ENCODE measurements at regions not wholly inside any gene's neighbourhood (a gene's known extent, or its start where the extent isn't known, plus 50 kb on each side); places are given as distances from the start of the nearest gene placed in this dataset.

GRCh38 chr1:104341944-104342343 lies 592.2 kb downstream of the AMY1C start:
- Histone ChIP-seq H3K4me3 (ENCODE audit: insufficient read depth in 1 of 2, low read depth in 1 of 2, low read length in 2 of 2) (no peak overlapping the region), H2AFZ (ENCODE audit: low read depth, low read length) (no peak overlapping the region), H3K27me3 (ENCODE audit: control insufficient read depth in 1 of 2, insufficient read depth in 1 of 2, low read length in 2 of 2) (no peaks in the 10 kb centered on the region), H2BK5ac (ENCODE audit: low read depth, low read length, poor library complexity, severe bottlenecking) (no peak overlapping the region), H3K18ac (ENCODE audit: low read depth in 1 of 2, low read length in 2 of 2) (no peak overlapping the region), H3K23ac (ENCODE audit: low read length in 2 of 2) (no peak overlapping the region), H3K27ac (ENCODE audit: low read length, poor library complexity, severe bottlenecking) (no peak overlapping the region), H2BK12ac (ENCODE audit: low read length in 2 of 2) (no peak overlapping the region), H2BK120ac (ENCODE audit: low read depth, low read length) (no peak overlapping the region), H2AK5ac (ENCODE audit: low read length, severe bottlenecking) (no peak overlapping the region), H3K9ac (ENCODE audit: low read length) (no peak overlapping the region), H3K4ac (ENCODE audit: low read depth in 1 of 2, low read length in 2 of 2) (no peak overlapping the region), H3K36me3 (ENCODE audit: control insufficient read depth in 1 of 2, insufficient read depth in 2 of 2, low read depth in 1 of 2, low read length in 2 of 2) (no peaks in the 10 kb centered on the region), H3K4me2 (ENCODE audit: low read length, poor library complexity, severe bottlenecking) (no peak overlapping the region), H4K8ac (ENCODE audit: low read length) (no peak overlapping the region), H3K14ac (ENCODE audit: low read length in 2 of 2) (no peak overlapping the region), H3K79me1 (replicated peaks; ENCODE audit: low read length, poor library complexity, severe bottlenecking) (no peaks in the 10 kb centered on the region), H3K9me3 (ENCODE audit: control insufficient read depth, low read length) (peaks cover 15% of the 10 kb centered on the region), H2BK15ac (ENCODE audit: low read depth, poor library complexity, severe bottlenecking) (no peak overlapping the region), H3K4me1 (ENCODE audit: control insufficient read depth, insufficient read depth, low read depth, low read length) (no peaks in the 10 kb centered on the region), H4K91ac (ENCODE audit: low read length) (no peak overlapping the region)
- 31% methylated on average over 1 of the region's 3 CpGs for WGBS
- no peak for DNase-seq

GRCh38 chr1:104348277-104348676 lies 598.6 kb downstream of the AMY1C start:
- Histone ChIP-seq H2BK12ac (ENCODE audit: low read length in 2 of 2) (no peak overlapping the region), H2BK5ac (ENCODE audit: low read depth, low read length, poor library complexity, severe bottlenecking) (no peak overlapping the region), H3K18ac (ENCODE audit: low read depth in 1 of 2, low read length in 2 of 2) (no peak overlapping the region), H3K4me1 (ENCODE audit: control insufficient read depth, insufficient read depth, low read depth, low read length) (no peaks in the 10 kb centered on the region), H2AK5ac (ENCODE audit: low read length, severe bottlenecking) (no peak overlapping the region), H3K79me1 (replicated peaks; ENCODE audit: low read length, poor library complexity, severe bottlenecking) (no peaks in the 10 kb centered on the region), H3K23ac (ENCODE audit: low read length in 2 of 2) (no peak overlapping the region), H3K36me3 (ENCODE audit: control insufficient read depth in 1 of 2, insufficient read depth in 2 of 2, low read depth in 1 of 2, low read length in 2 of 2) (no peaks in the 10 kb centered on the region), H3K14ac (ENCODE audit: low read length in 2 of 2) (no peak overlapping the region), H3K4me3 (ENCODE audit: insufficient read depth in 1 of 2, low read depth in 1 of 2, low read length in 2 of 2) (no peak overlapping the region), H4K8ac (ENCODE audit: low read length) (no peak overlapping the region), H3K4me2 (ENCODE audit: low read length, poor library complexity, severe bottlenecking) (no peak overlapping the region), H2AFZ (ENCODE audit: low read depth, low read length) (no peak overlapping the region), H3K27me3 (ENCODE audit: control insufficient read depth in 1 of 2, insufficient read depth in 1 of 2, low read length in 2 of 2) (no peaks in the 10 kb centered on the region), H2BK120ac (ENCODE audit: low read depth, low read length) (no peak overlapping the region), H4K91ac (ENCODE audit: low read length) (no peak overlapping the region), H3K4ac (ENCODE audit: low read depth in 1 of 2, low read length in 2 of 2) (no peak overlapping the region), H2BK15ac (ENCODE audit: low read depth, poor library complexity, severe bottlenecking) (no peak overlapping the region), H3K9me3 (ENCODE audit: control insufficient read depth, low read length) (no peaks in the 10 kb centered on the region), H3K9ac (ENCODE audit: low read length) (no peak overlapping the region), H3K27ac (ENCODE audit: low read length, poor library complexity, severe bottlenecking) (no peak overlapping the region)
- no peak for DNase-seq
- 80% methylated on average over 1 of the region's 1 CpG for WGBS

GRCh38 chr1:104353580-104353979 lies 603.9 kb downstream of the AMY1C start:
- H2AK5ac ChIP-seq (ENCODE audit: low read length, severe bottlenecking), result no peak overlapping the region
- H3K14ac ChIP-seq (ENCODE audit: low read length in 2 of 2), result no peak overlapping the region
- H3K4ac ChIP-seq (ENCODE audit: low read depth in 1 of 2, low read length in 2 of 2), result no peak overlapping the region
- 100% methylated on average over 1 of the region's 1 CpG for WGBS
- H3K27ac ChIP-seq (ENCODE audit: low read length, poor library complexity, severe bottlenecking), result no peak overlapping the region
- no peaks in the 10 kb centered on the region for H3K79me1 ChIP-seq (replicated peaks; ENCODE audit: low read length, poor library complexity, severe bottlenecking)
- no peak overlapping the region for H2AFZ ChIP-seq (ENCODE audit: low read depth, low read length)
- no peak overlapping the region for H3K4me3 ChIP-seq (ENCODE audit: insufficient read depth in 1 of 2, low read depth in 1 of 2, low read length in 2 of 2)
- no peak overlapping the region for H3K18ac ChIP-seq (ENCODE audit: low read depth in 1 of 2, low read length in 2 of 2)
- peaks cover 3% of the 10 kb centered on the region for H3K9me3 ChIP-seq (ENCODE audit: control insufficient read depth, low read length)
- H2BK12ac ChIP-seq (ENCODE audit: low read length in 2 of 2), result no peak overlapping the region
- no peak overlapping the region for H4K8ac ChIP-seq (ENCODE audit: low read length)
- H3K4me1 ChIP-seq (ENCODE audit: control insufficient read depth, insufficient read depth, low read depth, low read length), result no peaks in the 10 kb centered on the region
- no peak overlapping the region for H3K23ac ChIP-seq (ENCODE audit: low read length in 2 of 2)
- H3K4me2 ChIP-seq (ENCODE audit: low read length, poor library complexity, severe bottlenecking), result no peak overlapping the region
- no peaks in the 10 kb centered on the region for H3K27me3 ChIP-seq (ENCODE audit: control insufficient read depth in 1 of 2, insufficient read depth in 1 of 2, low read length in 2 of 2)
- DNase-seq, result no peak
- H2BK5ac ChIP-seq (ENCODE audit: low read depth, low read length, poor library complexity, severe bottlenecking), result no peak overlapping the region
- H3K9ac ChIP-seq (ENCODE audit: low read length), result no peak overlapping the region
- H3K36me3 ChIP-seq (ENCODE audit: control insufficient read depth in 1 of 2, insufficient read depth in 2 of 2, low read depth in 1 of 2, low read length in 2 of 2), result no peaks in the 10 kb centered on the region
- no peak overlapping the region for H4K91ac ChIP-seq (ENCODE audit: low read length)
- no peak overlapping the region for H2BK15ac ChIP-seq (ENCODE audit: low read depth, poor library complexity, severe bottlenecking)
- no peak overlapping the region for H2BK120ac ChIP-seq (ENCODE audit: low read depth, low read length)

- H3K4me1 ChIP-seq (ENCODE audit: control insufficient read depth, insufficient read depth, low read depth, low read length), result no peaks in the 10 kb centered on the region
- WGBS, result 88% methylated on average over 1 of the region's 1 CpG
- H3K14ac ChIP-seq (ENCODE audit: low read length in 2 of 2), result no peak overlapping the region
- no peak overlapping the region for H3K23ac ChIP-seq (ENCODE audit: low read length in 2 of 2)
- H2BK12ac ChIP-seq (ENCODE audit: low read length in 2 of 2), result no peak overlapping the region
- no peak overlapping the region for H3K4me2 ChIP-seq (ENCODE audit: low read length, poor library complexity, severe bottlenecking)
- no peak overlapping the region for H3K9ac ChIP-seq (ENCODE audit: low read length)
- no peaks in the 10 kb centered on the region for H3K27me3 ChIP-seq (ENCODE audit: control insufficient read depth in 1 of 2, insufficient read depth in 1 of 2, low read length in 2 of 2)
- no peak overlapping the region for H3K4me3 ChIP-seq (ENCODE audit: insufficient read depth in 1 of 2, low read depth in 1 of 2, low read length in 2 of 2)
- no peak overlapping the region for H3K4ac ChIP-seq (ENCODE audit: low read depth in 1 of 2, low read length in 2 of 2)
- H3K79me1 ChIP-seq (replicated peaks; ENCODE audit: low read length, poor library complexity, severe bottlenecking), result no peaks in the 10 kb centered on the region
- H2AFZ ChIP-seq (ENCODE audit: low read depth, low read length), result no peak overlapping the region
- H4K91ac ChIP-seq (ENCODE audit: low read length), result no peak overlapping the region
- H2BK5ac ChIP-seq (ENCODE audit: low read depth, low read length, poor library complexity, severe bottlenecking), result no peak overlapping the region
- no peak overlapping the region for H2AK5ac ChIP-seq (ENCODE audit: low read length, severe bottlenecking)
- H3K18ac ChIP-seq (ENCODE audit: low read depth in 1 of 2, low read length in 2 of 2), result no peak overlapping the region
- no peaks in the 10 kb centered on the region for H3K36me3 ChIP-seq (ENCODE audit: control insufficient read depth in 1 of 2, insufficient read depth in 2 of 2, low read depth in 1 of 2, low read length in 2 of 2)
- no peak overlapping the region for H2BK120ac ChIP-seq (ENCODE audit: low read depth, low read length)
- H3K27ac ChIP-seq (ENCODE audit: low read length, poor library complexity, severe bottlenecking), result no peak overlapping the region
- no peak overlapping the region for H4K8ac ChIP-seq (ENCODE audit: low read length)
- H2BK15ac ChIP-seq (ENCODE audit: low read depth, poor library complexity, severe bottlenecking), result no peak overlapping the region
- H3K9me3 ChIP-seq (ENCODE audit: control insufficient read depth, low read length), result peaks cover 3% of the 10 kb centered on the region
- no peak for DNase-seq
These were observed 608.4 kb downstream of the AMY1C start for GRCh38 chr1:104358086-104358485.
